GM12892 (cell line): ENCODE measurements at regions not wholly inside any gene's neighbourhood (a gene's known extent, or its start where the extent isn't known, plus 50 kb on each side); places are given as distances from the start of the nearest gene placed in this dataset.

Source experiments
- POLR2A ChIP-seq: IDR thresholded peaks from 2 replicates; pipeline ENCODE4 v1.6.1; 2011; ENCODE audit warnings: low read depth, low read length, control low read depth
- POLR2AphosphoS5 ChIP-seq: IDR thresholded peaks from 2 replicates; pipeline ENCODE4 v1.6.1; 2011; ENCODE audit warnings: low read depth, low read length, control low read depth

- TF ChIP-seq POLR2A (no peak), POLR2AphosphoS5 (no peak)
These were observed 67.5 kb downstream of the RTL9 start for GRCh38 chrX:110426155-110426504.
